GM12878 (cell line): ENCODE measurements at regions not wholly inside any gene's neighbourhood (a gene's known extent, or its start where the extent isn't known, plus 50 kb on each side); places are given as distances from the start of the nearest gene placed in this dataset.

Experiments
- ATAC-seq: fragments of 200-7000 bp; cut with Tn5 transposase; 3 replicates; pipeline ENCODE4 v1.9.1; 2020; ENCODE audit warnings: mild to moderate bottlenecking, moderate library complexity
- BruUV-seq: library from RNA; stranded (reverse); fragments of 400-500 nt; replicated peaks from 2 replicates; lab custom pipeline; 2021; lab: Mats Ljungman, UMichigan
- CTCF ChIA-PET: fragments of 300-600 bp; sonication (Branson Sonifier 250); formaldehyde crosslinking; extraction: SDS; loops from one replicate; lab custom pipeline; 2021; ENCODE audit warnings: inconsistent platforms; lab: Yijun Ruan, JAX
- POLR2A ChIA-PET: fragments of 350-600 bp; formaldehyde crosslinking; extraction: SDS; loops from one replicate; lab custom pipeline; 2021; ENCODE audit warnings: inconsistent platforms; lab: Charles Lee
- RAD21 ChIA-PET: fragments of 300-600 bp; sonication (Branson Sonifier 250); formaldehyde crosslinking; loops from one replicate; lab custom pipeline; 2023; ENCODE audit warnings: antibody characterized with exemption; ENCODE audit not compliant: unreplicated experiment; lab: Charles Lee
- SMC1A ChIA-PET: fragments of 300-600 bp; sonication (Branson Sonifier 250); formaldehyde crosslinking; loops from one replicate; lab custom pipeline; 2023; ENCODE audit not compliant: unreplicated experiment, uncharacterized antibody; lab: Charles Lee
- DNase-seq: peaks from one replicate; pipeline ENCODE4 v3.0.0-alpha.2; 2011; ENCODE audit warnings: low read depth, low spot score
- FAIRE-seq: peaks from 3 replicates; lab custom pipeline; 2011; peaks lifted over from hg19 to GRCh38; lab: Jason Lieb, UNC
- H2AFZ ChIP-seq: 2 replicates; pipeline ENCODE4 v1.6.0; 2011; ENCODE audit warnings: low read depth, low read length, control low read depth; ENCODE audit not compliant: control insufficient read depth
- H3K27ac ChIP-seq: 2 replicates; pipeline ENCODE4 v1.5.1; 2011; ENCODE audit warnings: control low read depth; ENCODE audit not compliant: control insufficient read depth, insufficient read depth
- H3K27me3 ChIP-seq, 2 experiments: replicated peaks in 1 of 2; 2 replicates each; pipeline versions ENCODE4 v1.6.0 to v1.6.1; 2011; ENCODE audit warnings: low read length in 1 of 2; ENCODE audit not compliant: control insufficient read depth in 2 of 2, insufficient read depth in 2 of 2
- H3K36me3 ChIP-seq, 2 experiments: 2 replicates each; pipeline ENCODE4 v1.5.1; 2011; ENCODE audit warnings: low read length in 1 of 2; ENCODE audit not compliant: control insufficient read depth in 2 of 2, insufficient read depth in 2 of 2
- H3K4me1 ChIP-seq: 2 replicates; pipeline ENCODE4 v1.6.1; 2011; ENCODE audit warnings: mild to moderate bottlenecking, low read length, moderate library complexity, mixed read lengths; ENCODE audit not compliant: control insufficient read depth, insufficient read depth
- H3K4me2 ChIP-seq: 2 replicates; pipeline ENCODE4 v1.6.0; 2011; ENCODE audit warnings: control low read depth; ENCODE audit not compliant: control insufficient read depth, insufficient read depth
- H3K4me3 ChIP-seq: fragments of 200-600 bp; sonication (generic); 2 replicates; pipeline ENCODE4 v1.5.1; 2016
- H3K79me2 ChIP-seq: 2 replicates; pipeline ENCODE4 v1.6.0; 2011; ENCODE audit warnings: low read length; ENCODE audit not compliant: control insufficient read depth, insufficient read depth
- H3K9ac ChIP-seq: 2 replicates; pipeline ENCODE4 v1.8.0; 2011; ENCODE audit warnings: low read length, control low read depth, mixed read lengths; ENCODE audit not compliant: control insufficient read depth, insufficient read depth
- H3K9me3 ChIP-seq: replicated peaks from 3 replicates; pipeline ENCODE4 v1.5.1; 2011; ENCODE audit warnings: mild to moderate bottlenecking, low read length; ENCODE audit not compliant: control insufficient read depth, insufficient read depth
- H4K20me1 ChIP-seq: 2 replicates; pipeline ENCODE4 v1.6.0; 2011; ENCODE audit not compliant: control insufficient read depth, insufficient read depth
- CBX3 ChIP-seq: fragments of 200-600 bp; sonication (generic); IDR thresholded peaks from 2 replicates; pipeline ENCODE4 v1.6.1; 2016; ENCODE audit warnings: low read depth, borderline replicate concordance
- IKZF2 ChIP-seq, 2 experiments: fragments of 450-650 bp; IDR thresholded peaks; 2 replicates each; pipeline ENCODE4 v1.6.1; 2017; ENCODE audit warnings: mild to moderate bottlenecking in 2 of 2, moderate library complexity in 2 of 2
- KLF5 ChIP-seq: fragments of 450-650 bp; IDR thresholded peaks from 2 replicates; pipeline ENCODE4 v1.6.1; 2014; ENCODE audit warnings: mild to moderate bottlenecking; ENCODE audit not compliant: partially characterized antibody
- MEF2A ChIP-seq: IDR thresholded peaks from 2 replicates; pipeline ENCODE4 v1.6.1; 2011; ENCODE audit warnings: low read depth, mild to moderate bottlenecking, low read length, moderate library complexity; ENCODE audit not compliant: insufficient read depth
- MTA3 ChIP-seq: IDR thresholded peaks from 2 replicates; pipeline ENCODE4 v1.6.1; 2012; ENCODE audit warnings: low read length, inconsistent platforms, borderline replicate concordance
- NKRF ChIP-seq: fragments of 450-650 bp; conservative IDR thresholded peaks from 2 replicates; pipeline ENCODE4 v1.6.1; 2017; ENCODE audit warnings: mild to moderate bottlenecking, moderate library complexity
- RELB ChIP-seq: fragments of 450-650 bp; IDR thresholded peaks from 2 replicates; pipeline ENCODE4 v1.6.1; 2017; ENCODE audit warnings: low read depth, mild to moderate bottlenecking, moderate library complexity
- SMAD5 ChIP-seq: IDR thresholded peaks from 2 replicates; pipeline ENCODE4 v1.6.1; 2016; ENCODE audit warnings: antibody characterized with exemption, low read depth
- TCF7 ChIP-seq: IDR thresholded peaks from 2 replicates; pipeline ENCODE4 v1.6.1; 2014; ENCODE audit warnings: antibody characterized with exemption, borderline replicate concordance
- ZBTB11 ChIP-seq: fragments of 450-650 bp; formaldehyde crosslinking; IDR thresholded peaks from 2 replicates; pipeline ENCODE4 v1.5.0; 2022; ENCODE audit warnings: mild to moderate bottlenecking, missing genetic modification characterization
- ZBTB4 ChIP-seq: fragments of 450-650 bp; formaldehyde crosslinking; IDR thresholded peaks from 2 replicates; pipeline ENCODE4 v1.4.0; 2022; ENCODE audit warnings: mild to moderate bottlenecking, moderate library complexity
- ZNF207 ChIP-seq: fragments of 450-650 bp; IDR thresholded peaks from 2 replicates; pipeline ENCODE4 v1.6.1; 2014; ENCODE audit warnings: antibody characterized with exemption, mild to moderate bottlenecking, borderline replicate concordance
- WGBS: methylation state at CpG from one replicate; pipeline ENCODE4 v1.1.6; 2016; ENCODE audit warnings: low lambda C conversion rate; ENCODE audit not compliant: insufficient replicate concordance, insufficient coverage; ENCODE audit errors: missing lambda C conversion rate; 5-methylcytosine and 5-hydroxymethylcytosine counted together
- in situ Hi-C: fragments of 300-500 bp; cut with MboI; formaldehyde crosslinking; loops from 9 replicates; pipeline ENCODE4 v1.14.3; 2018; ENCODE audit warnings: mixed read lengths
- intact Hi-C: fragments of 100-400 bp; cut with micrococcal nuclease; formaldehyde crosslinking; loops from one replicate; pipeline ENCODE4 v1.14.2; 2022; ENCODE audit not compliant: unreplicated experiment
- TF ChIP-seq, protein P1 (sequence below): IDR thresholded peaks from 2 replicates; pipeline ENCODE4 v1.6.1; 2011; ENCODE audit warnings: low read depth, low read length, improper control_type of control experiment, borderline replicate concordance

GRCh38 chr2:180174580-180174979 is 167.5 kb upstream of the CWC22 start:
- no peak overlapping the region for H3K9ac ChIP-seq
- DNase-seq (no peak), ATAC-seq (no peak), FAIRE-seq (no peak)
- H3K27ac ChIP-seq = no peak overlapping the region
- no peak overlapping the region for H3K4me2 ChIP-seq
- H3K27me3 ChIP-seq = no peaks in the 10 kb centered on the region
- H2AFZ ChIP-seq = no peak overlapping the region
- 35% methylated on average over 6 of the region's 6 CpGs for WGBS
- H3K36me3 ChIP-seq = no peaks in the 10 kb centered on the region
- intact Hi-C loops = no loop called here
- H3K9me3 ChIP-seq = no peaks in the 10 kb centered on the region; the same call in 2 of the 3 replicates
- in situ Hi-C loops = no loop called here
- no peak overlapping the region for H3K4me3 ChIP-seq
- H3K4me1 ChIP-seq = no peaks in the 10 kb centered on the region
- no peaks in the 10 kb centered on the region for H4K20me1 ChIP-seq
- ChIA-PET SMC1A (no interaction called here), RAD21 (no interaction called here), CTCF (no interaction called here), POLR2A (no interaction called here)
- H3K79me2 ChIP-seq = no peaks in the 10 kb centered on the region
- no TSS peak for BruUV-seq
- TF ChIP-seq ZBTB4 (CRISPR knock-in tag) (no peak), IKZF2 (IDR thresholded peaks at IDR 0.05) (no peak), SMAD5 (no peak), CBX3 (no peak), ZBTB11 (CRISPR knock-in tag) (no peak), MEF2A (no peak), RELB (no peak), NKRF (no peak), MTA3 (no peak), KLF5 (no peak), ZNF207 (no peak), TCF7 (no peak)
- TF ChIP-seq, protein P1, sequence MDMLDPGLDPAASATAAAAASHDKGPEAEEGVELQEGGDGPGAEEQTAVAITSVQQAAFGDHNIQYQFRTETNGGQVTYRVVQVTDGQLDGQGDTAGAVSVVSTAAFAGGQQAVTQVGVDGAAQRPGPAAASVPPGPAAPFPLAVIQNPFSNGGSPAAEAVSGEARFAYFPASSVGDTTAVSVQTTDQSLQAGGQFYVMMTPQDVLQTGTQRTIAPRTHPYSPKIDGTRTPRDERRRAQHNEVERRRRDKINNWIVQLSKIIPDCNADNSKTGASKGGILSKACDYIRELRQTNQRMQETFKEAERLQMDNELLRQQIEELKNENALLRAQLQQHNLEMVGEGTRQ = no peak
